ENCODE measurements at regions not wholly inside any gene's neighbourhood (a gene's known extent, or its start where the extent isn't known, plus 50 kb on each side); places are given as distances from the start of the nearest gene placed in this dataset.

GRCh38 chr2:67686254-67686653 lies 289.1 kb downstream of the ETAA1 start:
- TF ChIP-seq, protein P1, sequence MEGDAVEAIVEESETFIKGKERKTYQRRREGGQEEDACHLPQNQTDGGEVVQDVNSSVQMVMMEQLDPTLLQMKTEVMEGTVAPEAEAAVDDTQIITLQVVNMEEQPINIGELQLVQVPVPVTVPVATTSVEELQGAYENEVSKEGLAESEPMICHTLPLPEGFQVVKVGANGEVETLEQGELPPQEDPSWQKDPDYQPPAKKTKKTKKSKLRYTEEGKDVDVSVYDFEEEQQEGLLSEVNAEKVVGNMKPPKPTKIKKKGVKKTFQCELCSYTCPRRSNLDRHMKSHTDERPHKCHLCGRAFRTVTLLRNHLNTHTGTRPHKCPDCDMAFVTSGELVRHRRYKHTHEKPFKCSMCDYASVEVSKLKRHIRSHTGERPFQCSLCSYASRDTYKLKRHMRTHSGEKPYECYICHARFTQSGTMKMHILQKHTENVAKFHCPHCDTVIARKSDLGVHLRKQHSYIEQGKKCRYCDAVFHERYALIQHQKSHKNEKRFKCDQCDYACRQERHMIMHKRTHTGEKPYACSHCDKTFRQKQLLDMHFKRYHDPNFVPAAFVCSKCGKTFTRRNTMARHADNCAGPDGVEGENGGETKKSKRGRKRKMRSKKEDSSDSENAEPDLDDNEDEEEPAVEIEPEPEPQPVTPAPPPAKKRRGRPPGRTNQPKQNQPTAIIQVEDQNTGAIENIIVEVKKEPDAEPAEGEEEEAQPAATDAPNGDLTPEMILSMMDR (conservative IDR thresholded peaks at IDR 0.05; ENCODE audit: low read length), result no peak
- no peak for TF ChIP-seq EZH2phosphoT487 (IDR thresholded peaks at IDR 0.05; ENCODE audit: borderline replicate concordance)
- no peaks in the 10 kb centered on the region for H3K79me2 ChIP-seq (ENCODE audit: insufficient read depth, low read length)
- no peaks in the 10 kb centered on the region for H3K4me1 ChIP-seq (ENCODE audit: insufficient read depth, low read length, poor library complexity, severe bottlenecking)
- H3K4me2 ChIP-seq (ENCODE audit: low read depth, low read length, poor library complexity, severe bottlenecking), result no peak overlapping the region
- no peaks in the 10 kb centered on the region for H3K27me3 ChIP-seq (ENCODE audit: insufficient read depth, low read length, poor library complexity, severe bottlenecking)
- H4K20me1 ChIP-seq (ENCODE audit: insufficient read depth, low read length, poor library complexity, severe bottlenecking), result no peaks in the 10 kb centered on the region
- H3F3A ChIP-seq (ENCODE audit: low read depth), result no peaks in the 10 kb centered on the region
- H3K9ac ChIP-seq (ENCODE audit: low read depth, low read length, poor library complexity, severe bottlenecking), result no peak overlapping the region
- no peak overlapping the region for H3K4me3 ChIP-seq (ENCODE audit: low read length, poor library complexity, severe bottlenecking)
- no peak overlapping the region for H2AFZ ChIP-seq (ENCODE audit: low read length)
- H3K9me2 ChIP-seq (replicated peaks; ENCODE audit: low read depth, low read length), result no peaks in the 10 kb centered on the region
- no peaks in the 10 kb centered on the region for H3K9me3 ChIP-seq (ENCODE audit: insufficient read depth, low read depth, low read length)
- H3K36me3 ChIP-seq (ENCODE audit: insufficient read depth, low read length), result no peaks in the 10 kb centered on the region

DNA sequence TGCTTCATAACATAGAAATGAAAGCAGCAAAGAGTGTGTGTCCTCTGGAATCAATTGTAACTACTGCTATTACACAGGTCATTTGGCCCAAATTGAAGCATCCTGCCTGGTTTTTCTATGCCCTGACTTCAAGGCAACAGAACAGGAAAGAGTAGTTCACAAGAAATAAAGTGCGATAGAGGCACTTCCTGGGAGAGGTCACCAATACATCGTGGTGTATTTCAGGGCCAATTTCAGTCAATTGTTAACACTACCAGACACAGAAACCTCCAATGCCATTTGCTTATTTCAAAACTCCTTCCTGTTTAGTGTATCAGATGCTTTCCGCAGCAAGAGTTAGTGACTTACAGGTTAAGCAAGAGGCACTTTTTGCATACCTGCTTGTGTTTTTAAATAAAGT lies 292.1 kb downstream of the ETAA1 start:
- Histone ChIP-seq H3K36me3 (ENCODE audit: insufficient read depth, low read length) (no peaks in the 10 kb centered on the region), H4K20me1 (ENCODE audit: insufficient read depth, low read length, poor library complexity, severe bottlenecking) (no peaks in the 10 kb centered on the region), H3K9me3 (ENCODE audit: insufficient read depth, low read depth, low read length) (no peaks in the 10 kb centered on the region), H3K4me1 (ENCODE audit: insufficient read depth, low read length, poor library complexity, severe bottlenecking) (no peaks in the 10 kb centered on the region), H3K4me2 (ENCODE audit: low read depth, low read length, poor library complexity, severe bottlenecking) (no peak overlapping the region), H3K9ac (ENCODE audit: low read depth, low read length, poor library complexity, severe bottlenecking) (no peak overlapping the region), H3K79me2 (ENCODE audit: insufficient read depth, low read length) (no peaks in the 10 kb centered on the region), H2AFZ (ENCODE audit: low read length) (no peak overlapping the region), H3F3A (ENCODE audit: low read depth) (no peaks in the 10 kb centered on the region), H3K9me2 (replicated peaks; ENCODE audit: low read depth, low read length) (no peaks in the 10 kb centered on the region), H3K27me3 (ENCODE audit: insufficient read depth, low read length, poor library complexity, severe bottlenecking) (no peaks in the 10 kb centered on the region), H3K4me3 (ENCODE audit: low read length, poor library complexity, severe bottlenecking) (no peak overlapping the region)
- TF ChIP-seq, protein P1 (conservative IDR thresholded peaks at IDR 0.05; ENCODE audit: low read length), result no peak
- TF ChIP-seq EZH2phosphoT487 (IDR thresholded peaks at IDR 0.05; ENCODE audit: borderline replicate concordance), result no peak

- no peaks in the 10 kb centered on the region for H4K20me1 ChIP-seq (ENCODE audit: insufficient read depth, low read length, poor library complexity, severe bottlenecking)
- H3K4me3 ChIP-seq (ENCODE audit: low read length, poor library complexity, severe bottlenecking), result no peak overlapping the region
- H3K9me2 ChIP-seq (replicated peaks; ENCODE audit: low read depth, low read length), result no peaks in the 10 kb centered on the region
- no peak overlapping the region for H3K9ac ChIP-seq (ENCODE audit: low read depth, low read length, poor library complexity, severe bottlenecking)
- H3K79me2 ChIP-seq (ENCODE audit: insufficient read depth, low read length), result no peaks in the 10 kb centered on the region
- no peaks in the 10 kb centered on the region for H3F3A ChIP-seq (ENCODE audit: low read depth)
- no peak overlapping the region for H3K4me2 ChIP-seq (ENCODE audit: low read depth, low read length, poor library complexity, severe bottlenecking)
- H3K9me3 ChIP-seq (ENCODE audit: insufficient read depth, low read depth, low read length), result no peaks in the 10 kb centered on the region
- no peaks in the 10 kb centered on the region for H3K36me3 ChIP-seq (ENCODE audit: insufficient read depth, low read length)
- H2AFZ ChIP-seq (ENCODE audit: low read length), result no peak overlapping the region
- no peaks in the 10 kb centered on the region for H3K27me3 ChIP-seq (ENCODE audit: insufficient read depth, low read length, poor library complexity, severe bottlenecking)
- TF ChIP-seq EZH2phosphoT487 (IDR thresholded peaks at IDR 0.05; ENCODE audit: borderline replicate concordance), result no peak
- TF ChIP-seq, protein P1 (conservative IDR thresholded peaks at IDR 0.05; ENCODE audit: low read length), result no peak
- H3K4me1 ChIP-seq (ENCODE audit: insufficient read depth, low read length, poor library complexity, severe bottlenecking), result no peaks in the 10 kb centered on the region
These were observed 292.5 kb downstream of the ETAA1 start for GRCh38 chr2:67689651-67690050.
